Activated naive CD4-positive, alpha-beta T cell treated with anti-CD3 and anti-CD28 coated beads, Interleukin-2, amount 50 U/mL, for 16 hours (primary cell): ENCODE measurements at regions not wholly inside any gene's neighbourhood (a gene's known extent, or its start where the extent isn't known, plus 50 kb on each side); places are given as distances from the start of the nearest gene placed in this dataset.
"Not testable (repeated sequence)": the region's sequence is repeated elsewhere in the genome, so short reads cannot be mapped to it uniquely, and the experiment has no call there.

ENCODE experiments used
- DNase-seq: peaks from one replicate; pipeline ENCODE4 v3.0.0-alpha.2; 2020

DNA sequence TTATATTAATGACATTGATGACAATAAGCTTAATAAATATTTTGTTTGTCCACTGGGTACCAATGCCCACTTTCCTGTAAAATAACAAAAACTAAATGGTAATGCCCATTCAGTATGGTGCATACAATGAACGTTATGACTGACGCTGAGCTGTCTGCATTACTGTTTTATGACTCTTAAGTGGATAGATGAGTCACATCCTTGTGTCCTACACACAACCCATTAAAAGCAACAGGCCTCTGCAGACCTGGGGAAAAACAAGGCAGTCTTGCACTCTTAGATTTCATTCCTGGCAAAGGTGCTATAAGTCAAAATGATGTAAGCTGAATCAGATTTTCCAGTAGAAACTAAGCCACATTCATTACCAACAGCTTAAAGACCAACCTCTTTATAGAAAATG, 176.3 kb upstream of the TMEM45B start:
- no peak for DNase-seq

DNA sequence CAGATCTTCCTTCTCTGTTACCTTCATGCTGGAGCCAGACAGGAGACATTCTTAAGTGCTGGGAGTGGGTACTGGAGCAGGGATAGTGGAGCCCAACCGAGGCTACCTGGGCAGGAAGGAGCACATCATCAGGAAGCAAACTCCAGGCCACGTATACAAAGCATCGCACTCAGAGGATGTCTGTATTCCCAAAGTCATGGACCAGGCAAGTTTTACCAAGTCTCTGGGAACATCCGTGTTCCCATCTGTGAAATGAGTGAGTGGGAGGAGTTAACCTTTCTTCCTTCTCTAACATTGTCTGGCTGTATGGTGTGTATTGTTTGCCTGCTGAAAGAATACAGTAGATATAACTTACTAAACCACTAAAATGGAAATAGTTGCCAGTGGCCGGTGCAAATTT, 175.0 kb upstream of the TMEM45B start:
- no peak for DNase-seq

DNA sequence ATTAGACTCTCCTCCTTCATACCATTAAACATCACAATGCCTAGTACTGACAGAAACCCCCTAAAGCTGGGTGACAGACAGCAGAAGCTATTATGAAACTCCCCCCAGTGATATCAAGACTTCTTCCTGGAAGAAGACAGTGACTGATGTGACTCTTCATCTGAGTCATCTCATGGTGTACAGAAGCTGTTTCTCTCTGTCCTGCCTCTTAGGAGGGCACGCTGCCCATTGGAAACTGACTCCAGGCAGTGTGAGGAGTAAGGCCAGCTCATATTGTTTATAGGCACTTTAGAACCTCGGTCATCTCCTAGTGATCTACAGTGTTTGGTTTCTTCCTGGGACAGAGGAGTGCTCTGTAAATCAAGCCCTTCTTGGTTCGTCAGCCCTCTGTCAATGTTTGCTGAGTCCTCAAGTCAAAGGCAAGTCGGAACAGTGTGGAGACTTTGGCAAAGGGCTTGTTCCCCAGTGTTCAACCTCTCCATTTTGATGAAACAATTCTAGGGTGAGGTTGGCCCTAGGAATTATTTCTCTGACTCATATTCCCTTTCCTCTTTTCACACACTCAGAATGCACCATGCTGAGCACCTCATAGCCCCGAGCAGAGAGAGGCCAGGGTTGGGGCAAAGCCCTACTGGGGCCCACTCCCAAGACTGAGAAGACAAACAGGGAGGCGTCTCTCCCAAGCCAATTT, 172.5 kb upstream of the TMEM45B start:
- DNase-seq: no peak

DNA sequence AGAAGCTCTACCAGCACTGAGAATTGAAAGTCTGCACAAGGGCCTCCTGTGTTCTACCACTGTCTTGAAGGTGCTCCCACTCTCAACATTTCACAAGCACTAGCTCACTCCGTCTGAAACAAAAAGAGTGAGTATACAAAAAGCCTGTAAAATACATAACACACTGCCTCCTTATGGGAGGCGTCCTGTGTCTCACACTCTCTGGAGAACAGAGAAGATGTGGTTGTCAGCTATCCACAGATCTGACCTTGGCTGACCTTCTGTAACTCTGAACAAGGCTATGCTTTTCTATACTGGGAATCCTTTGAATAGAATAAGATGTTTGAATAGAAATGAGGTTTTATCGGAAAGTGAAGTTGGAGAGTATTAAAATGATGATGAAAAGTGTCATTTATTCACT, 171.3 kb upstream of the TMEM45B start:
- no peak for DNase-seq

DNA sequence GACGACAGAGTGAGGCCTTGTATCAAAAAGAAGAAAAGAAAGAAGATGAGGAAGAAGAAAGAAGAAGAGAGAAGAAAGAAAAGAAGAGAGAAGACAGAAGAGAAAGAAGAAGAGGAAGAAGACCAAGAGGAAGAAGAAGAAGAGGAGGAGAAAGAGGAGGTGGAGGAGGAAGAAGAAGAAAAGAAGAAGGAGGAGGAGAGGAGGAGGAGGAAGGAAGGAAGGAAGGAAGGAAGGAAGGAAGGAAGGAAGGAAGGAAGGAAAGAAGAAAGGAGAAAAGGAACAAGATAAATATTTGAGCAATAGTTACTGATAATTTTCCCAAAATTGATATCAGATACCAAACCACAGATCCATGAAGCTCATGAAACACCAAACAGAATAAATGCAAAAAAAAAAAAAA, 169.7 kb upstream of the TMEM45B start:
- DNase-seq: no peak

DNA sequence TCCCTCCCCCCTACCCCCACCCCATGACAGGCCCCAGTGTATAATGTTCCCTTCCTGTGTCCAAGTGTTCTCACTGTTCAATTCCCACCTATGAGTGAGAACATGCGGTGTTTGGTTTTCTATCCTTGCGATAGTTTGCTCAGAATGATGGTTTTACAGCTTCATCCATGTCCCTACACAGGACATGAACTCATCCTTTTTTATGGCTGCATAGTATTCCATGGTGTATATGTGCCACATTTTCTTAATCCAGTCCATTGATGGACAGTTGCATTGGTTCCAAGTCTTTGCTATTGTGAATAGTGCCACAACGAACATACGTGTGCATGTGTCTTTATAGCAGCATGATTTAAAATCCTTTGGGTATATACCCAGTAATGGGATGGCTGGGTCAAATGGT, 165.6 kb upstream of the TMEM45B start:
- DNase-seq: not testable (repeated sequence)

DNA sequence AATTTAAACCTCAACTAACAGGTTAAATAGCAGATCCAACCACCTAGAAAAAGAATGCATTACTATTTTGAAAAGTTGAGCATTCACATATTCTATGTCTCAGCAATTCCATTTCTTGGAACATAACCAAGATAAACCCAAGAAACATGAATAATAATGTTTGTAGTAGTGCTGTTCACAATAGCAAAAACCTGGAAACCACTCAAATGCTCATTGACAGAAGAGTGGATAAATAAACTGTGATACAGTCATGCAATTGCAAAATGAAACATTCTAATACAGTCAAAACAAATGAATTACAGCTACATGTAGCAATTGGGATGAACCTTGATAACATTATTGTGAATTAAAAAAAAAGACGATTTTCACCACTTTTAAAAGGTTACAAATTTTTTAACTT, 162.8 kb upstream of the TMEM45B start:
- no peak for DNase-seq

DNA sequence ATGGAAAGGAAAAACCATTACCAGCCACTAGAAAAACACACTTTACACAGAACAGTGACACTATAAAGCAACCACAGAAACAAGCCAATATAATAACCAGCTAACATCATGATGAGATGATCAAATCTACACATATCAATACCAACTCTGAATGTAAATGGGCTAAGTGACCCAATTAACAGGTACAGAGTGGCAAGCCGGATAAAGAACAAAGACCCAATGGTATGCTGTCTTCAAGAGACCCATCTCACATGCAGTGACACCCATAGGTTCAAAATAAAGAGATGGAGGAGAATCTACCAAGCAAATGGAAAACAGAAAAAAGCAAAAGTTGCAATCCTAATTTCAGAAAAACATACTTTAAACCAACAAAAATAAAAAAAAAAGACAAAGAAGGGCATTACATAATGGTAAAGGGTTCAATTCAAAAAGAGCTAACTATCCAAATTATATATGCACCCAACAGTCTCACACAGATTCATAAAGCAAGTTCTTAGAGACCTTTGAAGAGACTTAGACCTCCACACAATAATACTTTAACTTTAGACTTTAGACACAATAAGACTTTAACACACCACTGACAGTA, 160.3 kb upstream of the TMEM45B start:
- no peak for DNase-seq

DNA sequence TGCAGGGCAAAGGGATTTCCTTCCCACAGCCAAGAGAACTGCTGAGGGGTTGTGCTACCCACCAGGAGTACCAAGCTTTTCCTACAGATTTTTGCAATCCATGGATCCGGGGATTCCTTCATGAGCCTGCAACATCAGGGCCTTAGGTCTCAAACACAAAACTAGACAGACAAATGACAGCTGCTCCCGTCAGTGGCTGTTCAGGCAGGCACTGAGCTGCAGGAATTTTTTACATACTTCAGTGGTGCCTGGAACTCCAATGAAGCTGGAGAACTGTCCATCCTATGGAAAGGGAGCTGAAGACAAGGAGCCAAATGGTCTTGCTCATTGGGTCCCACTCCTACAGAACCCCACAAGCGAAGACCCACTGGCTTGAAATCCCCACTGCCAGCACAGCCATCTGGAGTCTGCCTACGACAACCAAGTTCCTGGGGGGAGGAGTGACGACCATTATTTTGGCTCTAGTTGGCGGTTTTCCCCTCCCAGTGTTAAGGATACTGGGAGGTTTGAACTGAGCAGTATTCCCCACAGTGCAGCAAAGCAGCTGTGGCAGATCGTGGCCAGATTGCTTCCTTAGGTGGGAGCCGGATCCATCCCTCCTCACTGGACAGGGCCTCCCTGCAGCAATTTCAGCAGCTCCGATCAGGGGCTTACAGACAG, 157.7 kb upstream of the TMEM45B start:
- DNase-seq: no peak

DNA sequence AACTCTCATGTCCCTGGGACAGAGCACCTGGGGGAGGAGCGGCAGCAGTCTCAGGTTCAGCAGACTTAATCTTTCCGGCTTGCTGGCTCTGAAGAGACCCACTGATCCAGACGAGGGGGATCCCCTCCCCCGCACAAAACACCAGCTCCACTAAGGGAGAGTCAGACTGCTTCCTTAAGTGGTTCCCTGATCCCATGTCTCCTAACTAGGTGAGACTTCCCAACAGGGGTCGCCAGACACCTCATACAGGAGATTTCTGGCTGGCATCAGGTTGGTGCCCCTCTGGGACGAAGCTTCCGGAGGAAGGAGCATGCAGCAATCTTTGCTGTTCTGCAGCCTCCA, 157.2 kb upstream of the TMEM45B start:
- DNase-seq: no peak

DNA sequence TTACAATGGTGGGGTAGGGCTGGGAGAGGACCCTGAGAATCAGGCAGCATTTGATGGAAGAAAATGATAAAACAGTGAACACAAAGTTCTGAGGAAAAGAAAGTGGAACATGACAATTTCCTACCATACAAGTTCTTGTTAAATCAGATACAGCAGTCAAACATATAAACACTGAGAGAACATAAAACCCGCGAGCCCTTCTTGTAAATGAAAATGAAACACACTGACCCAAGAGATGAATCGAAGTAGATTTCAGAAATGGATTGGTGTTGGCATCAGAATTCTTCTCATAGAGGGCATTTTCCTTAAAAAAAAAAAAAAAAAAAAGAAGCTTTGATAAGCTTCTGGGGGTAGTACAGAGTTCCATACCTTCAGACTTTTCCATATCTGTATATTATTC, 134.7 kb upstream of the TMEM45B start:
- DNase-seq: no peak

DNA sequence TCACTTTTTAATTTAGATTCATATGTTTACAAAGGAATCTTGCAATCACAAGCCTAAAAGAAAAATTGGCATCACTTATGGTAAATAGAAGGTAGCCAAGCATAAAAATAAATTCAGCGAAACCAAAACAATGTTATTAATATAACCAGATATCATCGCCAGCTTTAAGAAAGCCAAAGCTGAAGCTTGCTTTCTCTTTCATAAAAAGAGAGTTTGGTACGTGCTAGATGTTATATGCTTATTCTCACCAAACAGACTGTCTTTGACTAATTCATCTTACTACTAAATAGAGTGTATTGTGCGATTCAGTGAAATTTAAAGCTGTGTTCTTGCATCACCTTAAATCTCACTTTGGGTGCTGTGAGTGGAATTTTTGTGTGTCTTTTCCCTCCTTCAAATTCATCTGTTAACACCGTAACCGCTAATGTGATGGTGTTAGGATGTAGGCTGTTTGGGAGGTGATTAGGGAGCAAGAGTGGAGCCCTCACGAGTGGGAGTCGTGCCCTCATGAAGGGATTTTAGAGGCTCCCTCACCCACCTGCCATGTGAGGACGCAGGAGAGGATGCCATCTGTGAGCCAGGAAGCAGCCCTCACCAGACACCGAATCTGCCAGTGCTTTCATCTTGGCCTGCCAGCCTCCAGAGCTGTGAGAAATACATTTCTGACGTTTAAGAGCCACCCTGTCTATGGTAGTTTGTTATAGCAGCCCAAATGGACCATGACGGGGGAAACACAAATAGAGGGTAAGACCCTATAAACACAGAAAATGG, 134.1 kb upstream of the TMEM45B start:
- DNase-seq: no peak

DNA sequence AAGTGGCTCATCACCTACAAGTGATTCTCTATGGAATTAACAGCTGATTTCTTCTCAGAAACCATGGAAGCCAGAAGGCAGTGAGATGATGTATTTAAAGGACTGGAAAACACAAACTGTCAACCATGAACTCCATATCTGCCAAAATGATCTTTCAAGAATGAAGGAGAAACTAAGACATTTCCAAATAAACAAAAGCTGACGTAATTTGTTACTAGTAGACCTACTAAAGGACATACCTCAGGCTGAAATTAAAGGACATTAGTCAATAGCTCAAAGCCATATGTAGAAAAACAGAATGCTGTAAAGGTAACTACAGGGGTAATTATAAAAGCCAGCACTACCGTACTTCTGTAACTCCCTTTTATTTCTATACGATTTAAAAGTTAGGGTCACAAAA, 129.4 kb upstream of the TMEM45B start:
- no peak for DNase-seq

DNA sequence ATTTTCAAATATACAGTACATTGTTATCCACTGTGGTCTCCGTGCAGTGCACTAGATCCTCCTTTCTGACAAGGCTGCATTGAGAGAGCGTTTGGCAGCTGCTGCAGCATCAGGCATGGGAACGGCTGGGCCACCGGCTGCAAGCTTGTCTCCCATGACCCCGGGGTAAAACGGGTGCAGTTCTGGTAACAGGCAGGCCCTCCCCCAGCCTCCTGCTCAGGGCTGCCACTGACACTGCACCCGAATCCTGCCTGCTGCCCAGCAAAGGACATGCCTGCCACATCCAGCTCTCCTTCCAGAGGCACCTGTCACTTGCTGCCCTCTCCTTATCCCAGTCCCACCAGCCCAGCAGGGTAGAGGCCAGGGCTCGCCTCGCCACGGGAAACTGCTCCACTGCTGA, 124.5 kb upstream of the TMEM45B start:
- DNase-seq: no peak

DNA sequence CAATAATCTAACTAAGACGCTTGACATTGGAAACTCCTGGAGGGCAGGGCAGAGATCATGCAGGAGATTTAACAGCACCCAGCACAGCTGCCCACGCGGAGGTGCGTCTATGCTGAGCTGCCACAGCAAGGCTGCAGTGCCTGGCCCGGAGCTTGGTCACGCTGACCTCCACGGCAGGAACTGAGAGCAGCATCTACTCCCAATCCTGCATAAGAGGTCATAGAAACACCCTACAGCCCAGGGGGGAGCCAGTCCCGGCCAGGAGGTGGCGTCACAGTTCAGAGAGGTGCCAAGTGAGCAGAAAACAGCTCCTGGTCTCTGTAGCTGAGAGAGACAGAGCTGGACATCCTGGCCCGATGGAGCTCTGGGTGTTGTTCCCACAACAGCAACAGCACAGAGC, 121.1 kb upstream of the TMEM45B start:
- DNase-seq: no peak

DNA sequence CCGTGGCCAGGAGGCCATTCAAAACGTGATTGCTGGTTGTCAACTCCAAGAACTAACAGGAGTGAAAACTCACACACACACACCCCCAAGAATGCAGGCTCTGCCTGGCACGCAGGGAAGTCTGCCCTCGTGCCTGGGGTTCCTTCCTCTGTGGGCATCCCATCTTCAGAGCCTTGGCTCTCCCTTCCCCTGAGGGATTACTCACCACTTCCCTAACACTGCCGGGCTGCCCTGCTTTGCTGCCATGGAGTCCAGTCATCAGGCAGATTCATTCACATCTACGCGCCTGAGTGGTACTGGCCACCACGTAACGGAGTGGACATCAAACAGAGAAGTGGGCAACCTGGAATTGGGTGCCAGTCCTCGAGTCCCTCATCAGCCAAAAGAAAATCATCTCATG, 120.7 kb upstream of the TMEM45B start:
- DNase-seq: no peak

DNA sequence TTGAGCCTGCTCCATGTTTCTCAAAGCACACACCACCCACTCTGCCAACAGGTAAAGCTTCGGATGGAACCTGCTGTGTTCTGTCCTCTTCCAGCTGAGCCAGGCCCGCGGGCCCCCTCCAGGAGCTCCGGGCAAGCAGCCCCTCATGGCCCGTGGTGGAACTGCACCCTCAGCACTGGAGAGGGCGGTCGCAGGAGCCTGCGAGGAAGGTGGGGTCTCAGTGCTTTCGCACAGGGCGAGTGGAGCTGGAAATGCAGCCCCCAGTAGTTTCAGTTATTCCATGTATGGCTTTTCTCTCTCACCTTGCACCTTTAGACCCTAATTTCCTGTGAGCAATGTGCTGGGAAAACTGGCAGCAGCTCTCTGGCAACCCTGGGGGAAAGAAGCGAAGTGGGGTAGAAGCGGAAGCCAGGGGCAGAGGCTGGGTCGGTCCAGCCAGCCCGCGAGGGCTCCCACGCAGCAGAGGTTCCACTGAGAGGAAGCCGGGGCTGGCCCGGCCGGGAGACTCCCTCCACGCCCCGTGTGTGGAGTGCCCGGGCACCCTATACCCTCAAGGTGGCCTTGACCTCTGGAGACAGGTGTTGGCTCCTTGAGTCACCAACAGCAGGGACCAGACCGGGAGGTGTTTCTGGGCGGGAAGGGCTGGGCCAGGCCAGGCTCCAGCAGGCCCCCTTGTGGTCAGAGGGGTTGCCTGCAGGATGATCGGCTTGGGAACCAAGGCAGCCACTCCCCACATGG, 119.9 kb upstream of the TMEM45B start:
- peak; percentile 77 for DNase-seq

DNA sequence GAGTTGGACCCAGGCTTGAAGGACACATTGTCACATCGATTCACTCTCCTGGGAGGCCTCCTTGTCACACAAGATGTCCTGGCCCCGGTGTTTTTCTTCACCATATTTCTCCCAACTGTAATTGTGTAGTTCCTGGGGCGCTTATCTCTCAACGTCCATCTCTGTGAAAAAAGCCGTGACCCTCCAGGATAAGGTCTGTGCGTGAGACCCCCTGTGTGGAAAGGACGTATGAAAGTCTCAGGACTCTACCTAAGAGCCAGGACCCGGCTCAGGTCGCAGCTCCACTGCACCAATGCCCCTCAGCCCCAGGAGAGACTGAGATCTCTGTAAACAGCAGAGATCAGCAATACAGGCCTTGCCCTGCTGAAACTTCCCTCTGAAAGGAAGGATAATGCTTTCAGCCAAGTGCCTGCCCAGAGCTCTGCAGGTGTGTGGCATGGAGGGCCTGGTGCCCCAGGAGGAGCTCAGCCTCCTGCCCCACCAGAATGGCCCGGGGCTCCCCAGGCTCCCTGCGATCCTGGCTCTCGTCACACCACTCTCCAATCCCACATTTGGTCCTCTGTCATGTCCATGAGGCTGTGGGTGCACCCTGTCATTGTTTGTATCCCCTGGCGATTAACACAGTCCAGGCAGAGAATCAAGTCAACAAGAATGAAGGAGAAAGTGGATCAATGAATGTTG, 119.2 kb upstream of the TMEM45B start:
- no peak for DNase-seq

DNA sequence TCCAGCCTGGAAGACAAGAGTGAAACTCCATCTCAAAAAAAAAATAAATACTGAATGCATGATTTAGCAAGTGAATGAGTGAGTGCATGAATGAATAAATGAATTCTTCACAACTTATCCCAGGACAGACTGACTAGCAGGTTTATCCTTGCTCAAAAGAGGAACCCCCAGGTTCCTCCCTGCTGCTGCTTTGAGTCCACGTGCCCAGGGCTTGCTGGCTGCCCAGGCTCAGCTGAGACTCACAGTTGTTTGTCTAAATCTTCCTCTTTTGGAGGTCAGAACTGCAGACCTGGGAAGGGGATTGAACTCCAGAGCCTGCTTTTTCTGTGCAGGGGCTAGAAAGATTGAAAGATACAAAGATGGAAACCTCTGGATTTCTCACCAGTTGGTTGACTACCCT, 117.4 kb upstream of the TMEM45B start:
- no peak for DNase-seq

DNA sequence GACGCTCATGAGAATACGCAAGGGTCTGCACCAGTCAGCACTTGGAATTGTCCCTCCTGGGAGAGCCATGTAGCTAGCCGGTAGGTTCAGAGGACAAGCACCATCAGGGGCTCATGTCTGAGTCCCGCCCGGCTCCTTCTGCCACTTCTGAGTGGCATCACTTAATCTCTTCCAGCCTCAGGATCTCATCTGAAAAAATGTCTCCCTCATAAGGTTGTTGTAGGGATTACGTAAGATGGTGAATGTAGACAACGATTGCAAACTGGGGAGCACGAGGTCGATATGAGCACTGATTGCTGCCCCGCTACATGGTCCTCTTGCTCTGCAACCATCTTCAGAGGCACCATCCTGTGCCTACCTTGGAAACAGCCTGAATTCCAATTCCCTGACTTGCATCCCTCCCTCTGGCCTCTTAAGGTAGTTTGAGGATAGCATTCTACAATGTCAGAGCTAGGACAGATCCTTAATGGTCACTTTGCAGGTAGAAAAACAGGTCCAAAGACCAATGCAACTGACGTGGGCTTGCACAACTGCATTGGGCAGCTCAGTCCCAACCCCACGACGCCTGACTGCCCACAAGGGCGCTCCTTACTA, 115.8 kb upstream of the TMEM45B start:
- DNase-seq: no peak

DNA sequence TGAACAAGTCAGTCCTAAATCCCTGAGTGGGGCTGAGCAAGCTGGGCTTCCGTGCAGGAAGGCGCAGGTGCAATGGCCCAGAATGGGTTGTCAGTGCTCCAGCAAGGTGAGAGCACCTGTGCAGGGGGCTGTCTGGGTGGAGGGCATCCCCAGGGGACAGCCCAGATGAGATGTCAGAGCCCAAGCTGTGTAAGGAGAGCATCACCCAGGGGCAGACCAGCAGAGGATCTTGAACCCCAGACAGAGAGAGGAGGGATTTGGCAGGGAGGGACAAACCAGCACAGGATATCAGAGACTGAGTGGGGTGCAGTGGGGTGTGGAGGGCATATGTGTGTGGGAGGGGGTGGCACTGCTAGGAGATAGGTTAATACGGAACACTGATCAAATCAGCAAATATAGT, 114.9 kb upstream of the TMEM45B start:
- no peak for DNase-seq

DNA sequence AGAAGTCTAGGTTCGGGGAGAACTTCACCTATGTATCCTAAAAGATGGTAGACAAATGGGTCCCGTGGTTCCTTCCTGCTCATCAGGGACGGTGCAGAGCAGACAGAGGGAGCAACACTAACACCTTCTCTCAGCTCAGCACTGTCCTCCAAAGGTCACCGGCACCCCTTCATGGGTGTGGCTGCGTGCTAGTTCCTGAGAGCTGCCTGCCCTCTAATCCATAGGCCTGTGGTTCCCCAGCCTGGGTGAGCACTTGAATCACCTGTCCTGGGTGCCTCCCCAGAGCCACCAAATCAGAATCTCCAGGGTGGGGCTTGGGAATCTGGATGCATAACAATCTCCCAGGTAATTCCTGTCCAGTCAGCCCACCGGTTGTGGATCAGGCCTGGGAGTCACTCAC, 113.9 kb upstream of the TMEM45B start:
- DNase-seq: no peak
